A673 (cell line): ENCODE measurements at regions not wholly inside any gene's neighbourhood (a gene's known extent, or its start where the extent isn't known, plus 50 kb on each side); places are given as distances from the start of the nearest gene placed in this dataset.
"Not testable (repeated sequence)": the region's sequence is repeated elsewhere in the genome, so short reads cannot be mapped to it uniquely, and the experiment has no call there.

Experiments used
- EZH2 ChIP-seq: fragments of 200-600 bp; sonication (generic); IDR thresholded peaks from 2 replicates; pipeline ENCODE4 v1.6.1; 2017; ENCODE audit warnings: borderline replicate concordance, low read depth, mild to moderate bottlenecking, mixed read lengths, antibody characterized with exemption, low read length; ENCODE audit not compliant: poor library complexity, severe bottlenecking
- TF ChIP-seq, protein P1 (sequence below): fragments of 300-800, 200-600 bp; sonication (generic); conservative IDR thresholded peaks from 2 replicates; pipeline ENCODE4 v1.5.1; 2017; ENCODE audit warnings: low read depth, mild to moderate bottlenecking, antibody characterized with exemption, low read length, moderate library complexity, mixed read lengths

DNA sequence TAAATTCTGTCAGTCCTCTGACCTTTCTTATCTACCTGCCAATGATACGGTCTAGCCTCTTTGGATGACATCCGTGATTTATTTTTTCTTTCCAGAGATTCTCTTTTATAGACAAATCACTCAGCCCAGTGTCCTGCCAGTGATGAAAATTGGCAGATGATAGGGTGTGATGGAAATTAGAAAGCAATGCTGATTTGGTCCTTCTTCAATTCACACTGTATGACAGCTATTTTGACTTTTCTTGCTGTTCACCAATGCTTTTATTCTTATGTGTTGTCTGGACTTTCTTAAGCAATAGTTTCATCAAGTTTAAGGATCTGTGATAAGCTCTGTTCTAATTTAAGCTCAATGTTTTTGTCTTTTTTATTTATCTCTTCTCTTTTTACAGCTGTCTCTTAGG lies 63.6 kb upstream of the TPTE start:
- TF ChIP-seq, protein P1, sequence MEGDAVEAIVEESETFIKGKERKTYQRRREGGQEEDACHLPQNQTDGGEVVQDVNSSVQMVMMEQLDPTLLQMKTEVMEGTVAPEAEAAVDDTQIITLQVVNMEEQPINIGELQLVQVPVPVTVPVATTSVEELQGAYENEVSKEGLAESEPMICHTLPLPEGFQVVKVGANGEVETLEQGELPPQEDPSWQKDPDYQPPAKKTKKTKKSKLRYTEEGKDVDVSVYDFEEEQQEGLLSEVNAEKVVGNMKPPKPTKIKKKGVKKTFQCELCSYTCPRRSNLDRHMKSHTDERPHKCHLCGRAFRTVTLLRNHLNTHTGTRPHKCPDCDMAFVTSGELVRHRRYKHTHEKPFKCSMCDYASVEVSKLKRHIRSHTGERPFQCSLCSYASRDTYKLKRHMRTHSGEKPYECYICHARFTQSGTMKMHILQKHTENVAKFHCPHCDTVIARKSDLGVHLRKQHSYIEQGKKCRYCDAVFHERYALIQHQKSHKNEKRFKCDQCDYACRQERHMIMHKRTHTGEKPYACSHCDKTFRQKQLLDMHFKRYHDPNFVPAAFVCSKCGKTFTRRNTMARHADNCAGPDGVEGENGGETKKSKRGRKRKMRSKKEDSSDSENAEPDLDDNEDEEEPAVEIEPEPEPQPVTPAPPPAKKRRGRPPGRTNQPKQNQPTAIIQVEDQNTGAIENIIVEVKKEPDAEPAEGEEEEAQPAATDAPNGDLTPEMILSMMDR: not testable (repeated sequence)
- TF ChIP-seq EZH2: not testable (repeated sequence)
